Peyer's patch (tissue), 4 donors: ENCODE measurements at regions not wholly inside any gene's neighbourhood (a gene's known extent, or its start where the extent isn't known, plus 50 kb on each side); places are given as distances from the start of the nearest gene placed in this dataset.

Experiments
- POLR2A ChIP-seq, 2 donors: fragments of 450-650 bp; IDR thresholded peaks; one replicate each; pipeline ENCODE4 v1.5.1; 2017; ENCODE audit warnings: antibody characterized with exemption in 2 of 2, mild to moderate bottlenecking in 2 of 2, moderate library complexity in 2 of 2
- TF ChIP-seq, protein P1 (sequence below), 6 experiments: fragments of 450-650 bp in 4 of 6; fragments of 200-600 bp in 2 of 6; sonication (generic) in 1 of 6; IDR thresholded peaks; one replicate each; pipeline ENCODE4 v1.5.1; 2017 to 2019; ENCODE audit warnings: antibody characterized with exemption in 6 of 6, mild to moderate bottlenecking in 3 of 6, moderate library complexity in 1 of 6

DNA sequence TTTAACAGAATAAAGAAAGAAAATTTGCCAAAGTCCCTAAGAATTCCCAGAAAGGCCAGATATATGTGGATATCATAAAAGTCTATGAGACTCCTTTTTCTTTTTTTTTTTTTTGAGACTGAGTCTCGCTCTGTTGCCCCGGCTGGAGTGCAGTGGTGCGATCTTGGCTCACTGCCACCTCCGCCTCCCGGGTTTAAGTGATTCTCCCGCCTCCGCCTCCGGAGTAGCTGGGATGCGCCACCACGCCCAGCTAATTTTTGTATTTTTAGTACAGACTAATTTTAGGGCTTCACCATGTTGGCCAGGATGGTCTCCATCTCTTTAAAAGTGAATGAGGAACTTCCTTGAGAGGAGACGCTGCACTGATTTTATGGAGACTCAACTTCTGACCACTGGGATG, 335.2 kb downstream of the FBXO15 start:
- TF ChIP-seq, protein P1, sequence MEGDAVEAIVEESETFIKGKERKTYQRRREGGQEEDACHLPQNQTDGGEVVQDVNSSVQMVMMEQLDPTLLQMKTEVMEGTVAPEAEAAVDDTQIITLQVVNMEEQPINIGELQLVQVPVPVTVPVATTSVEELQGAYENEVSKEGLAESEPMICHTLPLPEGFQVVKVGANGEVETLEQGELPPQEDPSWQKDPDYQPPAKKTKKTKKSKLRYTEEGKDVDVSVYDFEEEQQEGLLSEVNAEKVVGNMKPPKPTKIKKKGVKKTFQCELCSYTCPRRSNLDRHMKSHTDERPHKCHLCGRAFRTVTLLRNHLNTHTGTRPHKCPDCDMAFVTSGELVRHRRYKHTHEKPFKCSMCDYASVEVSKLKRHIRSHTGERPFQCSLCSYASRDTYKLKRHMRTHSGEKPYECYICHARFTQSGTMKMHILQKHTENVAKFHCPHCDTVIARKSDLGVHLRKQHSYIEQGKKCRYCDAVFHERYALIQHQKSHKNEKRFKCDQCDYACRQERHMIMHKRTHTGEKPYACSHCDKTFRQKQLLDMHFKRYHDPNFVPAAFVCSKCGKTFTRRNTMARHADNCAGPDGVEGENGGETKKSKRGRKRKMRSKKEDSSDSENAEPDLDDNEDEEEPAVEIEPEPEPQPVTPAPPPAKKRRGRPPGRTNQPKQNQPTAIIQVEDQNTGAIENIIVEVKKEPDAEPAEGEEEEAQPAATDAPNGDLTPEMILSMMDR (IDR thresholded peaks at IDR 0.05): no peak
- TF ChIP-seq POLR2A (IDR thresholded peaks at IDR 0.05): no peak
